Activated CD8-positive, alpha-beta memory T cell treated with anti-CD3 and anti-CD28 coated beads for 24 hours (primary cell): ENCODE measurements at regions not wholly inside any gene's neighbourhood (a gene's known extent, or its start where the extent isn't known, plus 50 kb on each side); places are given as distances from the start of the nearest gene placed in this dataset.

Source experiments
- DNase-seq: peaks from one replicate; pipeline ENCODE4 v3.0.0-alpha.2; 2020

GRCh38 chr2:59961746-59962145 lies 591.7 kb downstream of the BCL11A start:
- no peak for DNase-seq

DNA sequence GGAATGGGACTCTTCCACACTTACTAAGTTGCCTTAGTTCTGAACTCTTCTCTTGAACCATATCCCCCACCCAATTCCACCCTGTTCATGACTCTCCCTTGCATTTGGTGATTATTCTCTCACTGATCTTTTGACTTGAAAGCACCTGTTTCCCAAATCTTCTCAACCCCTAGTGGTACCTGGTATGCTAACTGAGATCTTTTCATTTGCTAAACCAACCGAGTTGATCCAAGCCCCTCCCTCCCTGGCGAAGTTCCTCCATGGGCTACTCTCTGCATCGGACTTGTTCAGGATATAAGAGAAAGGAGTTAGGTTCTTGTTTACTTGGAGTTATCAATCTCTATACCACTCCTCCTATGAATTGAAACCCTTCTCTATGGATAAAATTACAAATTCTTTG lies 593.5 kb downstream of the BCL11A start:
- DNase-seq = no peak

- DNase-seq = no peak
Observed at GRCh38 chr2:59957504-59957903, 596.0 kb downstream of the BCL11A start.

GRCh38 chr2:59956981-59957380 lies 596.5 kb downstream of the BCL11A start:
- no peak for DNase-seq

- DNase-seq = no peak
Observed at GRCh38 chr2:59947917-59948541, 605.4 kb downstream of the BCL11A start.

DNA sequence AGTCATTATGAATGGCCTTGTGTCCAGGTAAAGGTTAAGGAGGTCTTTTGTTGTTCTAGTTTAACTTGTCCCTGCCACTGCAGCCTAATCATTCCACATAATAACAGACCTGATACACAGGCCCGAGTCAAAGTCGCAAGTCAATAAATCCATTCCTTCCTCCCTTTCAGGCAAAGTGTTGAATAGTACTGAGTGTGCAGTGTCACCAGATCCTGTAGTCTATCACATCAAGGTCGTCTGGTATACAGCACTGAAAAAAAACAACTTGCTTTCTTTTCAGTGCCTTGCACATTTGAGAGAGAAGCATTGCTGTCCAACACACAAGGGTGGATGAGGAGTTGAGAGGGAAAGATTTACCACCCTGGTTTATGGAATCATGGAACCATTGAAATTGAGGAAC lies 606.2 kb downstream of the BCL11A start:
- no peak for DNase-seq

DNA sequence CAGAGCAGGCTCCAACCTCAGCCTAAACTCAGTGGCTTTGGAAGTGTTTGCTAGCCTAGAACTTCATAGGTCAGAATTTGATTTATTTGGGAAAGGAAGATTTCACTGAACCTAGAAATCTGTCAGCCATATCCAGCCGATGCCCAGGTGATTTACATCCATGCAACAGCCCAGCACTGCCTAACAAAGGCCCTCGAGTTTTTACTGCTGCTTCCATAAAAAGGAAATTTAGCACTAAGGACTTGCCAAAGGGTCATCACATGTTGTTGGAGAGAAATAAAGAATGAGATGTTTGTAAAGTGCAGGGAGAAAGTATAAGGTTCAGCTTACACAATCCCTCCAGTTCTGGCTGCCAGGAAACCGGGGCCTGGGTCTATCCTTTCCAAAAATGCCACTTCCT lies 614.2 kb downstream of the BCL11A start:
- no peak for DNase-seq

DNA sequence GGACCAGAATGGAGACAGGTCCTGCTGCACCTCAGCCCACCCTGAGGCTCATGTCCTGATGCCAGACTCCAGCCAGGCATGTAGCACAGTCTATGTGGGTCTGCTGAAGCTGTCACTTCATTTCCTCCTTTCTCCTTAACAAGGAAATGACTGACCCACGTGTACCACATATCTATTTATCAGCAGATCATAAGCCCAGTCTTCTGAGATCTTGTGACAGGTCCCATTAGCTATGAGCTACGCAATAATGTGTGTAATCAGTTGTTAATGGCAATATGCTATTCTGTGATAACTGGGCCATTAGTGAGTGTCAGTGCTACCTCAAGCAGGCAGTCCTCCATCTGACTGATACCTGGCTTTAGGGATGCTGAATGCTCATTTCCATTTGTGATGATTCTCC lies 615.3 kb downstream of the BCL11A start:
- no peak for DNase-seq

- no peak for DNase-seq
Observed at GRCh38 chr2:59936048-59936447, 617.4 kb downstream of the BCL11A start.

DNA sequence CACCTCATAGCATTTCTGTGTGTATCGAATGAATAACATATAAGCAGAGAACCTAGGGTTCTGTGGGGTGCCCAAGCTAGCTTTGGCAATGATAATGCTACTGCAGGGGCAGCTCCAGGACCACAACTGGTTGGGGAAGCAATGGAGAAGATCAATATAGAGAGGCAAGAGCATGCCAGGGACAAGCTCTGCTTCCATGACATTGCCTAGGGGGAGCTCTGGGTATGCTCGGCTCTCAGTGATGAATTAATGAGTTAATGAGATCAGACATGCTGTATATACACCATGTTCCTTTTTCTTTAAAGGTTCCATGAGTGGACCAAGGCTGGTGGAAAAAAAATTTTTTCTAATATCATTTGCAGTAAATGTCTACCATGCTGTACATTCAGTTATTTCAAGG lies 618.4 kb downstream of the BCL11A start:
- no peak for DNase-seq

DNA sequence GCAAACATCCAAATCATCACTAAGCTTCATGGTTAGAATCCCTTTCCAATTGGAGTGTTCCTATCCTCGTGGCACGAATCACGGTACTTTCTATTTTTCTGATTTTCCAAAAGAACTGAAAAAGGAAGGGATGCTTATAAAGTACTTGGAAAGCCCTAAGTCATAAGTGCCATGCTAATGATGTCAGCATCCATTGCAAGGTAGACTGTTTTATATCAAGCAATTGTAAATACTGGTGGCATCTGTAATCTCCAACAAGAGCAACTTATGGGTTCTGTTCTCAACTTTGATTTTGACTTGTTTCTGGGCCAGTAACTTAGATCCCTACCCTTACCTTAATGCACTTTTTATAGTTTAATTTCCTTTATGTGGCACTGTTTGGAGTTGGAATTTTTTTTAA lies 619.5 kb downstream of the BCL11A start:
- DNase-seq = no peak

DNA sequence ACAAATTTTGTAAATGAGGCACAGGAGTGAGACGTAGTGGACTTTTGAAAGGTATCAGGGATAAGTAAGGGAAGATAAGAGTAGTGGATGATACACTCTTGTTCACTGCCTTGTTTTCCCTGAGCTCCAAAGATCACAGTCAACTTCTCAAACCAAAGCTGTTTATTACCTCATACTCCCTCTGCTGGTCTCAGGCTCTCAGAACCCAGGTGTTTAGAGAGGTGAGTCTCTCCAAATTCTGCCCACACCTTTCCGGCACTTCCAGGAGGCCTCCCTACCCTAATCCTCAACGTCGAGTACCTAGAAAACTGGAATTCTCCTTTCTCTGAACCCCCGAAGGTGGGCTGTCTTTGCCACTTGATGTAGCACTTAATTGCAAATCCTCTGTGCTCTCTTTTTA lies 621.1 kb downstream of the BCL11A start:
- DNase-seq = no peak

GRCh38 chr2:59930430-59930829 lies 623.0 kb downstream of the BCL11A start:
- DNase-seq = no peak

GRCh38 chr2:59926731-59927130 lies 626.7 kb downstream of the BCL11A start:
- no peak for DNase-seq

DNA sequence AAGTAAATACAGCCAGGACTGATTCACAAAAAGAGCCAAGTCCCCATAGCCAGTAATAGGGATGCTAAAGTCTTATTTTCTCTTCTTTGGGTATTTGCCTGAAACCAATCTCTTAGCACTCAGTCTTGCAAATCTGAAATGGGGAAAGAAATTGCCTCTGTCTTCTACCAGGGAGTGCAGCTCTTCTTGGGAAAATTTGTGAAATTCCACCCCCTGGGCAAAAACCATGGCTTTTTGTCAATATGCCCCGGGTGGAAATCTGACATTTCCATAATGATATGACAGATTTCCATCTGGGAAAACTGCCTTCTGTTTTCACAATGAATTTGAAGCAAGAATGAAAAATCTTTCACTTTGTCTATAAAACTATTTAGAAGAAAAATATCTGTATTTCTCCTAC lies 628.1 kb downstream of the BCL11A start:
- DNase-seq = no peak

DNA sequence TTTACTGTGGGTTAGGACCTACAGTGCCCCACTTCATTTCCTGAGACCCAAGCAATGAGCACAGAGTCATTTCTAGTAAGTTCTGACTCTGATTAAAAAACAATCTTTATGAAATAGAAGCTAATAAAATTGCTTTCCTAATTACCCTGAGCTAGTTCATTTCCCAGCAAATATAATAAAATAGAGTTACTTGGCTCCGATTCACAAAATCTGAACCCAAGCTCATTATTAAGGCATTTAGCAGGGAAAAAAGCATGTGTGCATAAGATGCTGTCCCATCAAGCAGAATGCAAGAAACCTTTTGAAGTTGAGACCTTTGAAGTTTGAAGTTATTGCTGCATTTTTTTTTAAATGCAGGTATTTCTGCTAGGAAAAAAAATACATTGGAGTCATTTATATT lies 629.1 kb downstream of the BCL11A start:
- DNase-seq = no peak

- DNase-seq = no peak
Observed at GRCh38 chr2:59922450-59922849, 631.0 kb downstream of the BCL11A start.

GRCh38 chr2:59921743-59922142 lies 631.7 kb downstream of the BCL11A start:
- DNase-seq = no peak

- DNase-seq = no peak
Observed at GRCh38 chr2:59920961-59921360, 632.5 kb downstream of the BCL11A start.

DNA sequence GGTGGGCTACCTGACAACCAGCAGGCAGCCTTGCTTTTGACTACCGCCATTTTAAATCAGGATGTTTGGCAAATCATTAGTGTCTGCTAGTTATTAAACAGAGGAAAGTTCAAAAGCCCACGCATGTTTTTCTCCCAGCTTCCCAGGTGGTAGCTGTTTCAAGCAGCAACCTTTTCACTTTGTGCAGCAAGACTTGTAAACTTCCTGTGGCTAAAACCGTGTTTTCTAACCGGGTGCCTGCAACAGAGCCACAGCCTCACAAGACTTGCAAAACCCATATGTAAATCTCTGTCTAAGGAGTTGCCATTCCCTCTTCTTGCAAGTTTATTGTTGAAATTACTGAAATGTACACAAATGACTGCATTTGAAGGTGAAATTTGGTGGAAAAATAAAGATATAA lies 633.1 kb downstream of the BCL11A start:
- DNase-seq = no peak

GRCh38 chr2:59919579-59919978 lies 633.9 kb downstream of the BCL11A start:
- no peak for DNase-seq

DNA sequence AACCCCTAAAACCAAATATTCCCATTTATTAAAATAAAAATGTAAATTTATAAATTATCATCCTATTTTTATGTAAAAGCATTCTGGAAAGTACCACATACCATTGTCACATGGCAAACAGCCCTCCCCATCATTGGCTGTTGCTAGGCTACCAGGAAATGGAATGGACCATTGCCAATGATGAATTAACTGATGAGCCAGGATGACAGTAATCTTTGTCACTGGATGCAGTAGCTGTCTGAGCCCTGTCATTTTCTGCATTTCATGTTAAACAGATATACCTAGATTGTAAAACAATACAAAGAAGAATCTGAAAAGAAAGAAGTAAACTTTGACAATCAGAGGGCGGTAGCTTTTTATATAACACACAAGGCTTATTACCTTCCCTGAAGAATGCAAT lies 641.4 kb downstream of the BCL11A start:
- DNase-seq = no peak

DNA sequence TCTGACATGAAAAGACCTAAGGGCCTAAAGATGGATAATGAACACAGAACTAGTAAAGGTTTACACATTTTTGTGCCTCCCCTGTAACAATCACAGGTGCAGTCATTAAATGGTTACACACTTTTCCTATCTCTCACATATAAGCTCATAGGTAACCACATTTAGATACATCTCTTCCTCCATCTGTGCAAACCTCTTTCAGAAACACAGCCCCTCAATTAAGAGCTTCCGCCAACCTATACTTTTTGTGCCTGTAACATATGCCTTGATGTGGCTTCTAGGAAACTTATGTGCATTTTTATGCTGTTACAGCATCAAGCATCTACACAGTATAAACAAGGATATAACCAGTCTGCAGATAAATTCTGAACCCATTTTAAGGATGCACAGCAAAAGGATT lies 643.3 kb downstream of the BCL11A start:
- DNase-seq = no peak

DNA sequence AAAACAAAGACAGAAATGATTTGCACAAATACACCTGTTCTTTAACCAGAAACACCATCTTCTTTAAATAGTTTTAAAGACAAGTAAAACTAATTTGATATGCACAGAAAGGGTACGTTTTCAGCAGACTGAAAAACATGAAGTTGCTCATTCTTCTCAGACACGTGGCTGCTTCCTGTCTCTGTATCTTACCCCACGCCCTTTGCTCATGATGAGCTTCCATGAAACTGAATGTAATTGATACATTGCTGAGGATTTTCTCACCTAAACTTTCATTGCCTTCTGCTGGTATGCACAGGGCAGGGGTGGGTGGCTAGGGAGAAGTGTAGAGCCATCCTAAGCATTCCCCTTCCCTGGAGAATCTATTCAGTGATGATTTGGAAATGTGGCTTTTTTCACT lies 644.3 kb downstream of the BCL11A start:
- no peak for DNase-seq

DNA sequence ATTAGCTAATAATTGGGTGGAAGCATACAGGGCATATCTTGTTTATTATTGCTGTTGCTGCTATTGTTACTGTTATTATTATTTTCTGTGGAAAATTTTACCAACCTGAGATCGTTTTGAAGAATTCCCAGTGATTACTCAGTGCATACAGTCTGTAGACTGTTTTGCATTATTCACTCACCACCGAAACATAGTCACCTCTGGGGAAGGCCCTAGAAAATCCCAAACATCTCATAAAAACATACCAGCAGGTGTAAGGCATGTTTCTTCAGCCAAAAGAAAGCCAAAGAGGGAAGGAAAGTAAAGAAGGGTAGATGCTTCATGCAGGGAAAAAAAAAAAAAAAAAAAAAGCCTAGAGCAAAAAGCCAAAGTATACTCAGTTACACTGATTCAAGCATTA lies 647.7 kb downstream of the BCL11A start:
- DNase-seq = no peak
